B cell (primary cell): ENCODE measurements at regions not wholly inside any gene's neighbourhood (a gene's known extent, or its start where the extent isn't known, plus 50 kb on each side); places are given as distances from the start of the nearest gene placed in this dataset.

Experiments
- ATAC-seq: fragments of 200-7000 bp; cut with Tn5 transposase; one replicate; pipeline ENCODE4 v1.10.0; 2021; ENCODE audit warnings: low read depth, mild to moderate bottlenecking, moderate number of reproducible peaks, moderate library complexity
- CTCF ChIA-PET: fragments of 350-600 bp; sonication (Branson Sonifier 250); formaldehyde crosslinking; loops from one replicate; lab custom pipeline; 2021; ENCODE audit warnings: antibody characterized with exemption, inconsistent platforms; lab: Charles Lee
- POLR2A ChIA-PET: fragments of 350-600 bp; sonication (Branson Sonifier 250); formaldehyde crosslinking; loops from one replicate; lab custom pipeline; 2021; ENCODE audit warnings: antibody characterized with exemption; lab: Charles Lee
- DNase-seq: peaks from one replicate; pipeline ENCODE4 v3.0.0; 2013
- H2AFZ ChIP-seq: 2 replicates; pipeline ENCODE4 v1.6.1; 2012; ENCODE audit warnings: mild to moderate bottlenecking, low read depth, low read length; ENCODE audit not compliant: insufficient read depth, poor library complexity, severe bottlenecking
- H3K27ac ChIP-seq, 2 donors: 1 replicate in 1 of 2; 2 replicates in 1 of 2; pipeline ENCODE4 v1.5.1; 2012 to 2013; ENCODE audit warnings: low read length in 2 of 2, mild to moderate bottlenecking in 2 of 2, moderate library complexity in 1 of 2
- H3K27me3 ChIP-seq, 4 experiments: fragments of 200-600 bp in 1 of 4; sonication (generic) in 1 of 4; replicated peaks in 1 of 4; 1 replicate in 2 of 4; 2 replicates in 2 of 4; pipeline versions ENCODE4 v1.6.1 to v1.7.0; 2013 to 2016; ENCODE audit warnings: low read length in 3 of 4, mild to moderate bottlenecking in 2 of 4, mixed read lengths in 1 of 4, moderate library complexity in 1 of 4; ENCODE audit not compliant: insufficient read depth in 4 of 4, control insufficient read depth in 3 of 4; ENCODE audit errors: control extremely low read depth in 1 of 4
- H3K36me3 ChIP-seq, 2 experiments: replicated peaks in 1 of 2; 1 replicate in 1 of 2; 2 replicates in 1 of 2; pipeline versions ENCODE4 v1.6.1 to v1.7.1; 2013; ENCODE audit warnings: low read length in 1 of 2; ENCODE audit not compliant: insufficient read depth in 2 of 2, control insufficient read depth in 1 of 2; ENCODE audit errors: control extremely low read depth in 1 of 2, extremely low read depth in 1 of 2
- H3K4me1 ChIP-seq, 2 donors: fragments of 200-600 bp in 1 of 2; sonication (generic) in 1 of 2; 1 replicate in 1 of 2; 2 replicates in 1 of 2; pipeline versions ENCODE4 v1.5.1 to v1.6.1; 2013 to 2017; ENCODE audit warnings: low read length in 2 of 2; ENCODE audit not compliant: control insufficient read depth in 2 of 2, insufficient read depth in 2 of 2
- H3K4me2 ChIP-seq: replicated peaks from 2 replicates; pipeline ENCODE3; 2012; ENCODE audit warnings: mild to moderate bottlenecking, low read depth, low read length; ENCODE audit not compliant: poor library complexity, severe bottlenecking
- H3K4me3 ChIP-seq, 5 experiments: fragments of 200-600 bp in 1 of 5; sonication (generic) in 1 of 5; 1 replicate in 3 of 5; 2 replicates in 2 of 5; pipeline versions ENCODE4 v1.5.1 to v1.7.0; 2011 to 2016; ENCODE audit warnings: low read length in 4 of 5, mild to moderate bottlenecking in 4 of 5, low read depth in 2 of 5, control low read depth in 1 of 5, moderate library complexity in 1 of 5; ENCODE audit not compliant: insufficient read depth in 1 of 5; ENCODE audit errors: control extremely low read depth in 1 of 5, extremely low read depth in 1 of 5
- H3K79me2 ChIP-seq: fragments of 200-600 bp; sonication (generic); one replicate; pipeline ENCODE4 v1.6.0; 2016; ENCODE audit warnings: low read length; ENCODE audit not compliant: control insufficient read depth, insufficient read depth
- H3K9ac ChIP-seq: fragments of 200-600 bp; sonication (generic); 2 replicates; pipeline ENCODE4 v1.6.1; 2017; ENCODE audit warnings: mild to moderate bottlenecking, low read length, moderate library complexity
- H3K9me3 ChIP-seq, 3 donors: one replicate each; pipeline versions ENCODE4 v1.6.1 to v1.7.1; 2013; ENCODE audit warnings: low read length in 2 of 3; ENCODE audit not compliant: control insufficient read depth in 2 of 3, insufficient read depth in 1 of 3; ENCODE audit errors: control extremely low read depth in 1 of 3
- H4K20me1 ChIP-seq: 2 replicates; pipeline ENCODE4 v1.6.0; 2012; ENCODE audit warnings: mild to moderate bottlenecking, low read length; ENCODE audit not compliant: insufficient read depth, control insufficient read depth, poor library complexity, severe bottlenecking
- H3K27ac Mint-ChIP-seq: one replicate; pipeline ENCODE4 v1.8.0; 2021; ENCODE audit warnings: mixed read lengths
- H3K27me3 Mint-ChIP-seq: one replicate; pipeline ENCODE4 v1.8.0; 2021; ENCODE audit warnings: mixed read lengths
- H3K4me1 Mint-ChIP-seq: one replicate; pipeline ENCODE4 v1.8.0; 2021; ENCODE audit warnings: mixed read lengths
- H3K4me3 Mint-ChIP-seq: one replicate; pipeline ENCODE4 v1.8.0; 2021; ENCODE audit warnings: mixed read lengths
- H3K9me3 Mint-ChIP-seq: one replicate; pipeline ENCODE4 v1.8.0; 2022; ENCODE audit warnings: mixed read lengths; ENCODE audit not compliant: insufficient read depth
- EZH2 ChIP-seq: IDR thresholded peaks from 2 replicates; pipeline ENCODE4 v1.6.1; 2012; ENCODE audit warnings: borderline replicate concordance, low read depth, mild to moderate bottlenecking, moderate library complexity, low read length; ENCODE audit not compliant: insufficient read depth, poor library complexity, severe bottlenecking
- WGBS: methylation state at CpG from one replicate; pipeline ENCODE4 v1.1.5; 2013; ENCODE audit warnings: missing lambda C conversion rate; ENCODE audit not compliant: insufficient coverage; 5-methylcytosine and 5-hydroxymethylcytosine counted together
- intact Hi-C: fragments of 100-400 bp; cut with micrococcal nuclease; formaldehyde crosslinking; loops from one replicate; pipeline ENCODE4 v1.10.0; 2022
- TF ChIP-seq, protein P1 (sequence below): fragments of 200-600 bp; IDR thresholded peaks from one replicate; pipeline ENCODE4 v1.8.0; 2022; ENCODE audit warnings: antibody characterized with exemption, mild to moderate bottlenecking

- Mint-ChIP-seq H3K9me3 (peaks cover 3% of the 10 kb centered on the region), H3K27ac (no peak overlapping the region), H3K27me3 (no peaks in the 10 kb centered on the region), H3K4me3 (no peak overlapping the region), H3K4me1 (no peaks in the 10 kb centered on the region)
- H3K9me3 ChIP-seq = peaks cover 0 to 12% (median 2%) of the 10 kb centered on the region in 3 donors
- no peak overlapping the region for H3K27ac ChIP-seq
- no peaks in the 10 kb centered on the region for H3K27me3 ChIP-seq
- H2AFZ ChIP-seq = no peak overlapping the region
- CTCF ChIA-PET = no interaction called here
- intact Hi-C loops = no loop called here
- H3K79me2 ChIP-seq = no peaks in the 10 kb centered on the region
- H3K9ac ChIP-seq = no peak overlapping the region
- no peaks in the 10 kb centered on the region for H3K36me3 ChIP-seq
- H3K4me1 ChIP-seq = no peaks in the 10 kb centered on the region
- H3K4me3 ChIP-seq = no peak overlapping the region
- H3K4me2 ChIP-seq = no peak overlapping the region
- TF ChIP-seq, protein P1, sequence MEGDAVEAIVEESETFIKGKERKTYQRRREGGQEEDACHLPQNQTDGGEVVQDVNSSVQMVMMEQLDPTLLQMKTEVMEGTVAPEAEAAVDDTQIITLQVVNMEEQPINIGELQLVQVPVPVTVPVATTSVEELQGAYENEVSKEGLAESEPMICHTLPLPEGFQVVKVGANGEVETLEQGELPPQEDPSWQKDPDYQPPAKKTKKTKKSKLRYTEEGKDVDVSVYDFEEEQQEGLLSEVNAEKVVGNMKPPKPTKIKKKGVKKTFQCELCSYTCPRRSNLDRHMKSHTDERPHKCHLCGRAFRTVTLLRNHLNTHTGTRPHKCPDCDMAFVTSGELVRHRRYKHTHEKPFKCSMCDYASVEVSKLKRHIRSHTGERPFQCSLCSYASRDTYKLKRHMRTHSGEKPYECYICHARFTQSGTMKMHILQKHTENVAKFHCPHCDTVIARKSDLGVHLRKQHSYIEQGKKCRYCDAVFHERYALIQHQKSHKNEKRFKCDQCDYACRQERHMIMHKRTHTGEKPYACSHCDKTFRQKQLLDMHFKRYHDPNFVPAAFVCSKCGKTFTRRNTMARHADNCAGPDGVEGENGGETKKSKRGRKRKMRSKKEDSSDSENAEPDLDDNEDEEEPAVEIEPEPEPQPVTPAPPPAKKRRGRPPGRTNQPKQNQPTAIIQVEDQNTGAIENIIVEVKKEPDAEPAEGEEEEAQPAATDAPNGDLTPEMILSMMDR = no peak
- no peak for TF ChIP-seq EZH2
- POLR2A ChIA-PET = no interaction called here
- ATAC-seq = no peak
- DNase-seq = no peak
- no peaks in the 10 kb centered on the region for H4K20me1 ChIP-seq
- WGBS = no CpG with 5 or more reads among the region's 3 CpGs
Measured at GRCh38 chr14:97975216-97975615, 1178.0 kb downstream of the VRK1 start.

- no peaks in the 10 kb centered on the region for H3K4me1 Mint-ChIP-seq
- no peak overlapping the region for H3K4me3 Mint-ChIP-seq
- no peak overlapping the region for H3K9ac ChIP-seq
- no peak for TF ChIP-seq EZH2
- TF ChIP-seq, protein P1 = no peak
- H3K36me3 ChIP-seq = no peaks in the 10 kb centered on the region
- no peak overlapping the region for H3K27ac Mint-ChIP-seq
- H2AFZ ChIP-seq = no peak overlapping the region
- POLR2A ChIA-PET = no interaction called here
- 78% methylated on average over 4 of the region's 6 CpGs for WGBS
- intact Hi-C loops = no loop called here
- H3K4me3 ChIP-seq = no peak overlapping the region
- CTCF ChIA-PET = no interaction called here
- no peak for ATAC-seq
- H3K27ac ChIP-seq = no peak overlapping the region
- H4K20me1 ChIP-seq = no peaks in the 10 kb centered on the region
- H3K27me3 ChIP-seq = no peaks in the 10 kb centered on the region
- H3K79me2 ChIP-seq = no peaks in the 10 kb centered on the region
- H3K4me1 ChIP-seq = no peaks in the 10 kb centered on the region
- H3K9me3 ChIP-seq = peaks cover 0 to 12% (median 2%) of the 10 kb centered on the region in 3 donors
- H3K27me3 Mint-ChIP-seq = no peaks in the 10 kb centered on the region
- no peak overlapping the region for H3K4me2 ChIP-seq
- DNase-seq = no peak
- H3K9me3 Mint-ChIP-seq = peaks cover 4% of the 10 kb centered on the region
Measured at GRCh38 chr14:97975962-97976361, 1178.8 kb downstream of the VRK1 start.
